ENCODE measurements at regions not wholly inside any gene's neighbourhood (a gene's known extent, or its start where the extent isn't known, plus 50 kb on each side); places are given as distances from the start of the nearest gene placed in this dataset.

DNA sequence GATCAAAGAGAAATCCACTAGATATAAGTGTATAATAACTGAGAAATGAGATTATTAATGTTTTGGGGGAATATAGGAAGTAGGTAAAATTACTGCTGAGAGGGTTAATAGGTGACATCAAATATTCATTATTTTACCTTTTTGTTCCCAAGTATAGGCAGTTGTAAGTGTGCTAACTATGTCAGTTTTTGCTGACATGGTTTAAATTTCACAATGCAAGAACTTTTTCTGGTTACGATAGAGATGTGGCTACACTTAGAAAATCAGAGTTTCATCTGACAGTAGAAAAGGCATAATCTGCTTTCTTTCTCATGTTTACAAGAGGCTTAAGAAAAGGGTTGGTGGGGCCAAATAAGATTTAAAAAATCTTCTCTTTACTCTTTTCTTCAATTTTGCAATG lies 235.0 kb upstream of the DPPA4 start:
- TF ChIP-seq TAF1 (IDR thresholded peaks at IDR 0.05; ENCODE audit: borderline replicate concordance, low read depth, low read length) (no peak), POLR2AphosphoS5 (IDR thresholded peaks at IDR 0.05; ENCODE audit: low read depth, low read length) (no peak)

All from GM12892 (cell line).